GM19239 (cell line): ENCODE measurements at regions not wholly inside any gene's neighbourhood (a gene's known extent, or its start where the extent isn't known, plus 50 kb on each side); places are given as distances from the start of the nearest gene placed in this dataset.

ENCODE experiments used
- DNase-seq: peaks from one replicate; pipeline ENCODE4 v3.0.0; 2011; ENCODE audit warnings: low spot score; ENCODE audit not compliant: insufficient read length
- FAIRE-seq: peaks from 2 replicates; lab custom pipeline; 2011; peaks lifted over from hg19 to GRCh38; lab: Jason Lieb, UNC

DNA sequence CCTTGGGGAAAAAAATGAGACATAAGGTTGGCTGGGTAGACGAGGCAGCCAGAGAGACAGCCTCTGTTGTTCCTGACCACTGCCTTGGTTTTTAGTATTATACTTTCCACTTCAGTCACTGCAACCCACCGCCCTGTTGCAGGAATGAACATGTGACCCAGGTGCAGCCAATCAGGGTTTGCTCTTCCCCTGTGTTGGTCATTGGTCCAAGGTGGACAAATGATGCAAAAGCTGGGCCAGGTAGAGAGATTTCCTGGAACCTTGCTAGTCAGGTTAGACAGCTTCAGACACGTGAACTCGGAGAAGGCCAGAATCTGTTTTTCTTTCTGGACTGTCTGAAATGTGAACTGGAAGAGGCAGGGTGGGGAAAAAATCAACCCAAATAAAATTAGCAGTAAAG, 452.4 kb upstream of the RBFOX1 start:
- FAIRE-seq (no peak), DNase-seq (no peak)

DNA sequence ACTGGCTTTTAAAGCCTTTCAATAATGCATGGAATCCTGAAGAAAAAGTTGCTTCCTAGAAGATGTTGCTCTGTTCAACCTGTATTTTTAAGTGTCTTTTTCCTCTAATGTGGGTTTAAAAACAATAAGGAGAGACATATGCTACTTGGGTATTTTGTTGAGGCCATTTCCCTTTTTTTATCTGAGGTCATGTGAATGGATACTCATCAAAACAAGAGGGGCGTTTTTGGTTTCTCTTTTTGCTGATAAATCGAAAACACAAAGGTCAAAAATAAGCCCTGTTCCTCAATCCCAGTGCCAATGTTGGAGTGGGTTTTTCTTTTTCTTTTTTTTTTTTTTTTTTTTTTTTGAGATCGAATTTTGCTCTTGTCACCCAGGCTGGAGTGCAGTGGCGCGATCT, 468.0 kb upstream of the RBFOX1 start:
- DNase-seq (no peak), FAIRE-seq (no peak)

DNA sequence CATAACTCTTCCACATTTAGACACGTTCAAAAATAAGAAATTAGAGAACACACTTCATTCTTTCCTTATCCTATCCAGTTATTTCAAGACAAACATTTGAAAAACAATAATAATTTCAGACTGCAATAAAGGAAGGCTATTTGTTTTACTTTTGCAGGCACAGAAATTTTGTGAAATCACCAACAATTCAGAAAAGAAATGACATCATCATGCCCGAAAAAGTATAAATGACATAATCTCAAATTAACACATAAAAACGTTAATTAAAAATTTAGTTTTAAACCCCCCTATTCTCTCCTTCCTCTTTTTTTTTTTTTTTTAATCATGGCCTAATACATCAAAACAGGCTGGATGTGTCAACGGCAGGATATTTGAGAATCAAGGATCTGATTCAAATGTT, 468.4 kb upstream of the RBFOX1 start:
- DNase-seq: no peak
- no peak for FAIRE-seq

DNA sequence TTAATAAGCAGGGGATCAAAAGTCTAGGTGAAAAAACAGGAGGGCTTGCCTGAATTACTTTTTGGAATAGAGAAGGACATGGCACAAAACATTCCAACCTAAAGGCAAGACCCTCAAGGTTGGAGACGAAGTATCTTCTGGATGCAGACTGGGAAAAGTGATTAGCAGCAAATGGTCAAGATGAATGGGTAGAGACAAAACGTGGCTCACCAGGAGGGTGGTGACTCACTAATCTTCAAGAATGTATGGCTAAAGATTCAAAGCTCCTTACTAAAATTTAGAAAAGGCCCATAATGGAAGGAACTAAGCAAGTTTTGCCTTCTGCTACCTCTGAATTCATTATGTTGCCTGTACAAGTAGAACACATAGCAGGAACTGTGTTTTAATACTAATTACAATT, 469.5 kb upstream of the RBFOX1 start:
- FAIRE-seq: no peak

DNA sequence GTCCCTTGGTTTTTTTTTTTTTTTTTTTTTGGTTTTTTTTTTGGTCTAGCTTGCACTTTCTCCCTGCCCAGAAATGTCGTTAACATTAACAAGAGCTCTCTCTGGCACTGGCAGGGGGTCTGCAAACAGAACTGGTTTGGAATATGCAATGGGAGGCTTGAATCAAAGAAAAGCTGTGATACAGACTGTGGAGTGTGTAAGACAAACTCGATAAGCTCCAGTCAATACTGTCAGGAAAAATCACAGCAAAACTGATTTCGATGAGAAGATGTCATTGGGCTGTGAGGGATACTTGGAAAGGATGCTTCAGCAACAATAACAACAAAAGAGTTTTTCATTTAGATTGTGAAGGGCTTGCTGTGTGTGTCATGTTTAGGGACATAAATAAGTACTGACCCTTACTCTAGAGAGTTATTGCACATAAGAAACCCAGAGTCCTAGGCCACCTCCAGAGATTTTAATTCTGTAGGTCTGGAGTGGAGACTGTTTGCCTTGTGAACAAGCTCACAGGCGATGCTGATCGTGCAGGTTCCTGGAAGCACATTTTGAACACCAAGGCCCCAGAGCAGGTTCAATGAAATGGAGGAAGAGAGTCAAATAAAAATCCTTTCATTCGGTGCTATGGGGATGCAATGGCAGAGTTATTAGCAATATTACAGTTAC, 470.7 kb upstream of the RBFOX1 start:
- no peak for FAIRE-seq

More for the DNA sequence above, 469.5 kb upstream of the RBFOX1 start:
- DNase-seq: no peak

DNA sequence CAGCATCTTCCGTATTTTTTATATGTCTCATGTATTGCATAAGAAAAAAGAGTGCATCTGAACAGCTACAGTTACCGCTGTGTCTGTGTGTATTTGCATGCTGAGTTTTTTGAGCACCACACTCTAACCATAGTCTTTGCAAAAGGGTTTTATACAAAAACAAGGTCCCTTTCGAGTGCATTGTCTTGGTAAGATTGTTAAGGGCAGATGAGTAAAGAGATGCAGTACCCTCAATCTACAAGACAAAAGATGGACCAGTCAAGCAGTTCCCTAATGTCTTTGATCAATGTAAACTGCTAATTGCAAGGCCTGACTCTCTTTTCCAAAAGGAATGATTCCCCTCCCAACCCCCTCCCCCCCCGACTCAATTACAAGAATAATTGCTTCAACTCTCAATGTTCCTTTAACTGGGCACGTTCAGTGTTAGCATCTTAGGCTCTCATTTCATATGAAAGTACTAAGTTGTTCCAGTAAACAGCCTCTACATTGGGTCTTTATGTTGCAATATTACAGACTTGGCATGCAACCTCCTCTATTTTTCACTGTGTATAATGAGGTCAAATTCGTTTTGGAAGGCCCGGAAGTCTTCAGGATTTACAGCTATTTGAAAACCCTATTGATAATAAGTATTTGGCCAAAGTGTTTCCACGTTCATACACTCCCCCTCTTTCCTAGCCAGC, 471.4 kb upstream of the RBFOX1 start:
- DNase-seq: no peak
- no peak for FAIRE-seq

More for the DNA sequence above, 470.7 kb upstream of the RBFOX1 start:
- no peak for DNase-seq

DNA sequence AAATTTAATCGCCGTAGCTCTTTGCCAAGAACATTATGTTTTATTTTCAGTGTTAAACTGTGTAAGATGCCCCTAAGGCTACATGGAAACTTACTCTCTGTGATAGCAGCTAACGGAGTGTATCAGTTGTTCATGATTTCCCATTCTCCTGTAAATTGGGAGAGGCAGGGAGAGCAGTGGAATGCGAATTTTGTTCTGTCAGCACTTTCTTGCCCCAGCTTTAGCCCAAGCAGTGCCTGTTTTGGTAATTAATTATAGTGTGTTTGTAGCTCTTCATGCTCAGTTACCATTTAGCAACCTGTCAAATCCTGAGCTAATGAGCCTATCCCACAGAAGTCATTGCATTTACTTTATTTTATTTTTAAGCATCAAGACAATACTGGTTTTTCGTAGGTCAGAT, 475.1 kb upstream of the RBFOX1 start:
- DNase-seq: no peak
- FAIRE-seq: no peak

DNA sequence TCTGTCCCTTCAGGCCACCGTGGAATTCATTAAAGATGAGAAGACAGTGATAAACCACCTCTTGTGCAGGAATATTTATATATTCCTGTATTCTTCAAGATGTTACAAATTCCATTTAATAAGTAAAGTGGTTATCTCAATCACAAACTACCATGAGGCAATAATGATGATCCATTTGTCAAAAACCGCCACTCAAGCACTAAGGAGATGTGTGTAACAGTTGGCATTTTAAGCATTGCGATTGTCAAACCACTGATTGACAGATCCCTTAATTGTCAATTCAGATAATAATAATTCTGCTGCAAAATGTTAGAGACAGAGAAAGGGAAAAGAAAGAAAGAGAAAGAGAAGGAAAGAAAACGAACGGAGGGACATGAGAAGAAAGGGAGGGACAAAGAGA, 476.1 kb upstream of the RBFOX1 start:
- FAIRE-seq (no peak), DNase-seq (no peak)

DNA sequence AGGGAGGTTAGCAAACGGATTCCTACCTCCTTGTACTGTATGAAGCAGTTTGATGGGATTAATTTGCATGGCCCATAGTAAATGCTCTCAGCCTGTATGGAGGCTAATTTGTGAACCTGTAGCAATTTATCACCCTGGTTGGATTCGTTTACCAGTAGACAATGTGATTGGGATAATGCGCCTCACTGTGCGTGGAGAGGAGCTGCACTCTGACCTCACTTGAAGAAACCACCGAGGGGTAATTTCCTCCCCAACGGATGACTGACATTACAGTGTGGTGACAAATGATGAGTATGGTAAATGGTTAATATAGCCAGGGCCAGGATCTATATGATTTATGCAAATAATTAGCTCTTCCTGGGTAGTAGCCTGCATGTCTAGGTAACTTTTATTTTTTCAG, 479.1 kb upstream of the RBFOX1 start:
- FAIRE-seq (no peak), DNase-seq (no peak)

DNA sequence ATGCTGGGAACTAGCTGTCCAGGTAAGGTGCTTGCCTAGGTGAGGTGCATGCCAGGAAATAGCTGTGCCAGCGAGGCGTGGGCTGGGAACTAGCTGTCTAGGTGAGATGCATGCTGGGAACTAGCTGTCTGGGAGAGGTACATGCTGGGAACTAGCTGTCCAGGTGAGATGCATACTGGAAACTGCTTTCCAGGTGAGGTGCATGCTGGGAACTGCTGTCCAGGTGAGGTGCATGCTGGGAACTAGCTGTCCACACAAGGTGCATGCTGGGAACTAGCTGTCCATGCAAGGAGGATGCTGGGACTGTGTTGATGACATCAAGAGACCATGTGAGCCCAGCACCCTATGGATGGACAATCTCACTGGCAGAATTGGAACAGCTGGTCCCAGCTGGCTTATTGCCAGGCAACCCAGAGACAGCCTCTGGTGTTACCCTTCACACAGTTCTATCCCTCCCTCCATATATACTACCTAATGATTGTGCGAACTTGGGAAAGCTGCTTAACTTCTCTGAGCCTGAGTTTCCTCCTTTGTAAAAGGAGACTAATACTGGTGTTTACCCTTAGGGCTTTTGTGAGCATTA, 479.9 kb upstream of the RBFOX1 start:
- FAIRE-seq (no peak), DNase-seq (no peak)

DNA sequence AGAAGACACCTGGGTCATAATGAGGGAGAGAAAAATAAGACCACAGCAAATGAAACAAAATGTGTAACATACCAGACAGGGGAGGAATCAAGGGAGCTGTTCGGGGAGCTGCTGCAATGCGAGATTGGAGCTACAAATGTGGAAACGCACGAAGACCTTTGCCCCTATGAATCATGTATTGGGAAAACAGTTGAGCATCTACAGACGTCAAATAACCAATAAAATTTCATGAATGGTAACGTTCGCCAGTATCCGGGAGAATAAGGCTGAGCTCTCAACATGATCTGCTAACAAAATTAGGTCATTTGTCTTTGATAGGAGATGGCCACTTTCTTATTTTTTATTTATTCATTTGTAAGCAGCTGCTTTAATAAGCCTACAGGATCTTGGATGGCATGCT, 486.2 kb upstream of the RBFOX1 start:
- no peak for DNase-seq

DNA sequence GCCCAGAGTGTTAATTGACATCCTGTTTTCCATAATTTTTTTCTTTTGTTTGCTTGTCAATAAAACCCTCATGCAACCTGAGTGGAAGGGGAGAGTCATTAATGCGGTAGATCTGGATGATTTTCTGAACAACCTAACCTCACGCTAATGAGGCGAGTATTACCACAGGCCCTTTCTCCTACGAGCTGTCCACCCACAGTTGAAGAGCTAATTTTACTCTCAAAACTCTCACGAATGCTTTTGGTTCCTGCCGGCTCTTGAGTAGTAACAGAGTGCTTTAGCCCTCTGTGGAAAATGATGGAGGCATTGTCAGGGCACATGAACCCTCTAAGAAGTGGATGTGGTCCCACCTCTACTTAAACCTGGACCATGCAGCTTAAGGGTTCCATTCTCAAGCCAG, 491.3 kb upstream of the RBFOX1 start:
- no peak for FAIRE-seq
- no peak for DNase-seq

More for the DNA sequence above, 486.2 kb upstream of the RBFOX1 start:
- no peak for FAIRE-seq

DNA sequence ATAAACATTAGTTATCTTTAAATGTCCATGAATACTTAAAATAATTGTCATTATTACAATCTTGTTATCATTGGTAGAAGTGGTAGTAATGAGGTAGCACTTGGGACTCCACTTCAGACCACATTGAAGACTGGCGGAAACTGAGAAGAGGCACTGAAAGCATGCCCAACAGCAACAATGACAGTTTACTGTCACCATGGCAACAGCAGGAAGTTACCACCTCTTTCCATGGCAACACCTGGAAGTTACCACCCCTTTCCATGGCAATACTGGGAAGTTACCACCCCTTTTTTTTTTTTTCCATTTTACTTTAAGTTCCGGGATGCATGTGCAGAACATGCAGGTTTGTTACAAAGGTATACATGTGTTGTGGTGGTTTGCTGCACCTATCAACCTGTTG, 494.9 kb upstream of the RBFOX1 start:
- DNase-seq (no peak), FAIRE-seq (no peak)

DNA sequence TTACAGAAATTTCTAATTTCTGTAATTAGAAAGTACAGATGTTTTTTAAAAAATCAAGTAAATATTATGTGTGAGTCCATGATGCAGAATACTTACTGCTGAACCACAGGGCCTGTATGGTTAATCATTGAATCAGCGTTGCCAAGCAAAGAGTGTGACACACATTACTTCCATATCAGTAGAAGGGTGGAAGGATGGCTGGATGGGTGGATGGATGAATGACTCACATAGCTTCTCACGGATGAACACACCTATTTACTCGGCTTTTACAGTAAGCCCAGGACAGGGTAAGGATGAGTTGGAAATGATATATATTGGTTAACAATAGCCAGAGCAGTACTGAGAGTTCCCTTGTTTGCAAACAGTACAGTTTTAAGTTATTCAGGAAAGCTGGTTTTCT, 495.9 kb upstream of the RBFOX1 start:
- FAIRE-seq (no peak), DNase-seq (no peak)

DNA sequence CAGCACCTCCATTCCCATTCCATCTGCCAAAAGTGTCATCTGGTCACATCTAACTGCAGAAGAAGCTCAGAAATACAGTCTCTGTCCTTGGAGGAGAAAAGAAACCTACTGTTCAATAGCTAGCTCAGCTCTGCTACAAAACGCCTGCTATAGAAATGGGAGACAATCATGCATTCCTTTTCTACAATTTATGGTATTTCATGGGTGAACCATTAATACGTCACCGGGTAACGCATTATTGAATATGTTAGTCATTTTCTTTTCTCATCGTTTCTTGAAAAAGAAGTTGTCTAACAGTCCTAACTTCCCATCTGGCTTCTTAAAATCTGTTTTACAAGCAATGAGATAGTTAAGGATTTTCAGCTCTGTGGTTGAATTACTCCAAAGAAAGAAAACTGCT, 496.7 kb upstream of the RBFOX1 start:
- DNase-seq (no peak), FAIRE-seq (no peak)

DNA sequence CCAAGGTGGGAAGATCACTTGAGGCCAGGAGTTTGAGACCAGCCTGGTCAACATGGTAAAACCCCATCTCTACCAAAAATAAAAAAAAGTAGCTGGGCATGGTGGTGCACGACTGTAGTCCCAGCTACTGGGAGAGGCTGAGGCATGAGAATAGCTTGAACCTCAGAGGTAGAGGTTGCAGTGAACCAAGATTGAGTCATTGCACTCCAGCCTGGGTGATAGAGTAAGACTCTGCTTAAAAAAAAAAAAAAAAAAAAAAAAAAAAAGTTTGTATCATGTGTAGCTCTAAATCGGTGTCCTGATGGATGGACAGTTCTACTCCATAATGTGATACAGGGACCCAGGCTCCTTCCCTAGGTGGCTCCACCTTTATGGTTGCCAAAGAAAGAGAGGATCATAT, 497.1 kb upstream of the RBFOX1 start:
- DNase-seq (no peak), FAIRE-seq (no peak)

DNA sequence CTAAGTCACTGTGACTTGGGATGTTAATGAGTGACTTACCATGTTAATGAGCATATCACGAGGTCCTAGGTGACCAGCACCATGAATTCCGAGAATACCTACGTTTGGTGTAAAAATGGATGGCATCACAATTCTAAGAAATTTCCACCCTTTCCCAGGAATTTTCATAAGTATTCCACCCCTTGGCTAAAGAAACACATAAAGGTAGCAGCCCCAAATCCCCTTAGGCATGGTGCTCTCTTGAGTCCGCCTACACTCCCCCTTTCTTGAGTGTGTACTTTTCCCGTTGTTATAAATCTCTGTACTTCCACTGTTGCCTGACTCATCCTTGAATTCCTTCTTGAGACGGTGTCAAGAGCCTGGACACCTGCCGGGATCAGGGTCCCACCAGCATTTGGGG, 504.0 kb upstream of the RBFOX1 start:
- DNase-seq (no peak), FAIRE-seq (no peak)

DNA sequence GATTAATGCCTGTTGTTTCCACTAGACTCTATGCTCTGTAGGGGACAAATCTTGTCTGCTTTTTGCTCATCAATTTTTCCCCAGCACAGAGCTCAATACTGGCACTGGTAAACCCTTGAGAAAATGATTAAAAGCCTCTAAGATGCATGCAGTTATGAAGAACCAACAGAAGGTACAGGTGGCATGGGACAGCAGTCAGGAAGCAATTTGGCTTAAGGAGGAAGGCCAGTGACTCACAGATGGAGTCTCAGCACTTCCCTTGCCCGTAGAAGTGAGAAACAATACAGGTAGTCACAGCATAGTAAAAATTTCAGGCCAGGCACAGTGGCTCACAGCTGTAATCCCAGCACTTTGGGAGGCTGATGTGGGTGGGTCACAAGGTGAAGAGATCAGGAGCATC, 504.7 kb upstream of the RBFOX1 start:
- DNase-seq: no peak
- no peak for FAIRE-seq

DNA sequence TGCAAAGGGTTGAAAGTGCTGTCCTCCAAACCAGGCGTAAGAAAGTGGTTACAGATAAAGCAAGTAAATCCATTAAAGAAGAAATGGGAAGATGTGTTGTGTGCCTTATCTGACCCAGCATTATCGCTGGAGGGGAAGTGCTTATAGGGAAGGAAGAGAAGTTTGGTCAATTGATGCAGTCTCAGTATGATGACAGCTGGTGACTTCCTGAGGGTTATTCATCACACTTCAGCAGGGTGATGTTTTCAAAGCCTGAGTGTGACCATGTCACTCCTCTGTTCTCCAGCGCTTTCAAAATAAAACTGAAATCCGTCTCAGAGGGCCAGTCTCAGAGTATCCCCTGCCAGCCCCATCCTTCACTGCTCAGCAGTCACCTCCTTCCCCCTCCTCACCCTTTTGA, 505.4 kb upstream of the RBFOX1 start:
- DNase-seq (no peak), FAIRE-seq (no peak)

DNA sequence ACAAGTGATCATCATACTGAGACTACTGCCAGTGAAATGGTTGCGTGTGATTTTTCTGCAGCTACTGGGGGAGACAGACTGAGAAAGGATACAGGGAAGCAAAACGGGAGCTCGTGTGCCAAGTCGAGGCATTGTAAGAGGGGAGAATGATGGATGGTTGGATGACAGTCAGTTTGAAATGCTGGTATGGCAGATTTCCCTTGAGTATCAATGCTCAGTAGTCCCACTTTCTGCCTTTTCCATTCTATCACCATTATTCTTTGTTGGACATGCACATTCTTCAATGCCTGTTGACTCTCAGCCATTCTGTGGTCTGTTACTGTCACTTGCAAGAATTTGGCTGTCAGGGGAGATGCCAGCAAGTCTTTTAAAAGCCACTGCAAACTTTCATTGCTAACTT, 510.6 kb upstream of the RBFOX1 start:
- DNase-seq: no peak
- no peak for FAIRE-seq

DNA sequence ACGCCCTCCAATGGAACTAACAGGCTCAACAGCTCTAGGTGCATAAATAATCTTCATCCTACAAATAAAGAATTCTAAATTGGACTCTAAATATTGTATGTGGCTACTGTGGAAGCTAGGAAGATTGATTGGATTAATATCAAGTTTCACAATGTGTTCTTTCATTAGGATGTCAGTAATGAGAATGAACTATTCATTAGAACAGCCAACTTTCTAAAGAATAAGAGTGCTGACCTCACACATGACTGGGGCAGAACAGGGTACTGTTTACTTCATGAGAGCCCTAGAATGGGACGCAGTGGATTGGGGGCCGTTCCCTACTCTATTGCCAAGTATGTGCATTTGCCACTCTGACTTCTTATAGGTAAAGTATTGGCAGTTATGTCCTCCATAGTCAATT, 528.2 kb upstream of the RBFOX1 start:
- DNase-seq (no peak), FAIRE-seq (no peak)

DNA sequence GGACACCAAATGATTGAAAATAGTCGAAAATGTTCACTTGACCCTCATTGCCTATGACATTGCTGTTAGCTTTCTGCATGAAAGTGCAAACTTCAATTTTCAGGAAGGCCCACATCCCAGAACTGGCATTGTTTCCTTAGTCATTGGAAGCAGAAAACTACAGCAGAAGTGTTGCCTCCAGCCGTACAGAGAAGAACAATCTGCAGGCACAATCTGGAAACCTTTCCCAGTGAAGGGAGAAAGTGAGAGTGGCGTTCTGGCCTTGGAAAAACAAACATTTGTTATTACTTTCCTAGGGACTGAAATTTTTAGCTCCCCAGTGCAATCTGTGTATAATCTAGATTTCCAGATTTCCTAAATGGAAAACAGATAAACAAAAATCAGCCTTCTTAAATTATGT, 529.5 kb upstream of the RBFOX1 start:
- no peak for FAIRE-seq
- no peak for DNase-seq
